ENCODE measurements at regions not wholly inside any gene's neighbourhood (a gene's known extent, or its start where the extent isn't known, plus 50 kb on each side); places are given as distances from the start of the nearest gene placed in this dataset.

DNA sequence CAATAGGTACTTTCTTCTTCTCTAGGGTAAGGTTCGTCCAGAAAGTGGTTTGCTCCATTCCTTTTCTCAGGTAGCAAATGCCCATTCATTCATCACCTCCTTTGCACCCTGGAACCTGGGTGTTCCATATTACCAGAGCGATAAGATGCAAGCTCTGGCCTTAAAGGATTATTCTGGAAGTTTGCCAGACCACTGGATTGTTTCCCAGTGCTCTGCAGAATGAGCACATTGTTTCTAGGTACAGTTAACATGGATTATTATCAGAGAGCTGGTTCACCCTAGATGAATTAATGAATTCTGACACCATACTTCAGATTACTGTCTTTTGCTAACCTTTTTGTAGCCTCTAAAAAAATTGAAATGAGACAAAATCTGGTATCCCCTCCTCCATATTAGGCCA lies 170.9 kb upstream of the BMP4 start:
- Histone ChIP-seq H3K36me3 (ENCODE audit: control insufficient read depth, insufficient read depth, low read length) (no peaks in the 10 kb centered on the region), H3K27me3 (ENCODE audit: control insufficient read depth, insufficient read depth, low read length) (no peaks in the 10 kb centered on the region), H3K9me3 (ENCODE audit: control insufficient read depth, insufficient read depth, low read length) (no peaks in the 10 kb centered on the region), H3K4me1 (ENCODE audit: control insufficient read depth, insufficient read depth, low read length) (no peaks in the 10 kb centered on the region), H3K9ac (ENCODE audit: low read depth, low read length) (no peak overlapping the region), H3K4me3 (ENCODE audit: low read depth, low read length) (no peak overlapping the region), H3K27ac (ENCODE audit: low read depth, low read length) (no peak overlapping the region)

DNA sequence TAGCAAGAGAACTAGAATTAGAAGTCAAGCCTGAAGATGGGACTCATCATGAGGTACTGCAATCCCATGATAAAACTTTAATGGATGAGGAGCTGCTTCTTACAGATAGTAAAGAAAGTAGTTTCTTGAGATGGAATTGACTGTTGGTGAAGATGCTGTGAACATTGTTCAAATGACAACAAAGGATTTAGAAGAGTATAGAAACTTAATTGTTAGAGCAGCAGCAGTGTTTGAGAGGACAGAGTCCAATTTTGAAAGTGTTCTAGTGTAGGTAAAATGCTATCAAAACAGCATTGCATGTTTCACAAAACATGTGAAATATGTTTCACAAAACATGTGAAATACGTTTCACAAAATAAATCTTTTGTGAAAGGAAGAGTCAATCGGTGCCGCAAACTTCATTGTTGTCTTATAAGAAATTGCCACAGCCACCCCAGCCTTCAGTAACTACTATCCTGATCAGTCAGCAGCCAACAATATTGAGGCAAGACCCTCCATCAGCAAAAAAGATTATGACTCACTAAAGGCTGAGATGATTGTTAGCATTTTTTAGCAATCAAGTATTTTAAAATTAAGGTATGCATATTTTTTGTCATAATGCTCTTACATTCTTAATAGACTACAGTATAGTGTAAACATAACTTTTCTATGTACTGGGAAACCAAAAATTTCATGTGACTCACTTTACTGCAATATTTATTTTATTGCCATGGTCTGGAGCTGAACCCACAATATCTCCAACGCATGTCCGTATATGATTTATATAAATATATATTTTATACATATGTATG lies 173.4 kb upstream of the BMP4 start:
- no peak overlapping the region for H3K4me3 ChIP-seq (ENCODE audit: low read depth, low read length)
- H3K9ac ChIP-seq (ENCODE audit: low read depth, low read length), result no peak overlapping the region
- H3K9me3 ChIP-seq (ENCODE audit: control insufficient read depth, insufficient read depth, low read length), result no peaks in the 10 kb centered on the region
- H3K4me1 ChIP-seq (ENCODE audit: control insufficient read depth, insufficient read depth, low read length), result no peaks in the 10 kb centered on the region
- H3K27ac ChIP-seq (ENCODE audit: low read depth, low read length), result no peak overlapping the region
- no peaks in the 10 kb centered on the region for H3K36me3 ChIP-seq (ENCODE audit: control insufficient read depth, insufficient read depth, low read length)
- H3K27me3 ChIP-seq (ENCODE audit: control insufficient read depth, insufficient read depth, low read length), result no peaks in the 10 kb centered on the region

DNA sequence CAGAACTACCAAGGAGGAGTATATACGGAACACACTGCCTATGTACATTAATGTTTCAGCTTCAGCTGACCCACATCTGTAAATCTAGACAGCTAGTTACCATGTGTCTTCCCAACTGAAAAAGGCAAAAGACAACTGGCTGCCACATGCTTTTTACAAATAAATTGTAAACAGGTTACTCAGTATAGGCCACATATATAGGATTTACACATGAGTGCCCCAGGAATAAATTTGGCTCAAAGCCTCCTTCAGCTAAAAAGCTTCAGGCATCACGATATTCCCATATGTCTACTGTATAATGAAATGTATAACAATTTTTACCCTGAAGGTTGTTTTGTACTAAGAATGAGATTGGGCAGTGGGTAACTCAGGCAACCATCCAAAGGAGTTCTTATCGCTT lies 175.9 kb upstream of the BMP4 start:
- Histone ChIP-seq H3K27me3 (ENCODE audit: control insufficient read depth, insufficient read depth, low read length) (no peaks in the 10 kb centered on the region), H3K9me3 (ENCODE audit: control insufficient read depth, insufficient read depth, low read length) (no peaks in the 10 kb centered on the region), H3K9ac (ENCODE audit: low read depth, low read length) (no peak overlapping the region), H3K27ac (ENCODE audit: low read depth, low read length) (no peak overlapping the region), H3K4me3 (ENCODE audit: low read depth, low read length) (no peak overlapping the region), H3K36me3 (ENCODE audit: control insufficient read depth, insufficient read depth, low read length) (no peaks in the 10 kb centered on the region), H3K4me1 (ENCODE audit: control insufficient read depth, insufficient read depth, low read length) (no peaks in the 10 kb centered on the region)

DNA sequence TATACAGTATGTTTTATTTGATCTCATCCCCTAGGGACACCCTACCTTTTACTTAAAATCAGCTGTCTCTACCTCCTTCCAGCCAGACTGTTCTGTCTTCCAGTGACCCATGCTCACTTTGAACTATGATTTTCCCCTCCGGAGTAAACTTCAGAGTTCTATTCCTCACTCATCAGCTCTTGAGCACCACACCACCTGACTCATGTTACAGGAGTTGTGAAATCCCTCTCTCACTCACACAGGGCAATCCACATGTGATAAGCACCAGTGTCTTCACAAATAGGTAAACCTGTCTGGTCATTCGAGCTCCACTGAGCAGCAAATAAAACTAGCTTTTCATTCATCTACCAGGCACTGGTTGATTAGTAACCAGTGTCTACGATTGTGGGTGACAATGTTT lies 177.3 kb upstream of the BMP4 start:
- no peaks in the 10 kb centered on the region for H3K4me1 ChIP-seq (ENCODE audit: control insufficient read depth, insufficient read depth, low read length)
- no peak overlapping the region for H3K27ac ChIP-seq (ENCODE audit: low read depth, low read length)
- no peak overlapping the region for H3K4me3 ChIP-seq (ENCODE audit: low read depth, low read length)
- no peaks in the 10 kb centered on the region for H3K36me3 ChIP-seq (ENCODE audit: control insufficient read depth, insufficient read depth, low read length)
- no peak overlapping the region for H3K9ac ChIP-seq (ENCODE audit: low read depth, low read length)
- H3K9me3 ChIP-seq (ENCODE audit: control insufficient read depth, insufficient read depth, low read length), result no peaks in the 10 kb centered on the region
- H3K27me3 ChIP-seq (ENCODE audit: control insufficient read depth, insufficient read depth, low read length), result no peaks in the 10 kb centered on the region

- Histone ChIP-seq H3K4me1 (ENCODE audit: control insufficient read depth, insufficient read depth, low read length) (no peaks in the 10 kb centered on the region), H3K4me3 (ENCODE audit: low read depth, low read length) (no peak overlapping the region), H3K9ac (ENCODE audit: low read depth, low read length) (no peak overlapping the region), H3K27ac (ENCODE audit: low read depth, low read length) (no peak overlapping the region), H3K27me3 (ENCODE audit: control insufficient read depth, insufficient read depth, low read length) (no peaks in the 10 kb centered on the region), H3K36me3 (ENCODE audit: control insufficient read depth, insufficient read depth, low read length) (no peaks in the 10 kb centered on the region), H3K9me3 (ENCODE audit: control insufficient read depth, insufficient read depth, low read length) (no peaks in the 10 kb centered on the region)
Measured at GRCh38 chr14:54135804-54136280, 179.2 kb upstream of the BMP4 start.

GRCh38 chr14:54136894-54137613 lies 180.4 kb upstream of the BMP4 start:
- Histone ChIP-seq H3K27me3 (ENCODE audit: control insufficient read depth, insufficient read depth, low read length) (no peaks in the 10 kb centered on the region), H3K9me3 (ENCODE audit: control insufficient read depth, insufficient read depth, low read length) (no peaks in the 10 kb centered on the region), H3K4me1 (ENCODE audit: control insufficient read depth, insufficient read depth, low read length) (no peaks in the 10 kb centered on the region), H3K27ac (ENCODE audit: low read depth, low read length) (no peak overlapping the region), H3K4me3 (ENCODE audit: low read depth, low read length) (no peak overlapping the region), H3K9ac (ENCODE audit: low read depth, low read length) (no peak overlapping the region), H3K36me3 (ENCODE audit: control insufficient read depth, insufficient read depth, low read length) (no peaks in the 10 kb centered on the region)

- Histone ChIP-seq H3K27ac (ENCODE audit: low read depth, low read length) (no peak overlapping the region), H3K4me3 (ENCODE audit: low read depth, low read length) (no peak overlapping the region), H3K4me1 (ENCODE audit: control insufficient read depth, insufficient read depth, low read length) (no peaks in the 10 kb centered on the region), H3K9me3 (ENCODE audit: control insufficient read depth, insufficient read depth, low read length) (no peaks in the 10 kb centered on the region), H3K9ac (ENCODE audit: low read depth, low read length) (no peak overlapping the region), H3K27me3 (ENCODE audit: control insufficient read depth, insufficient read depth, low read length) (no peaks in the 10 kb centered on the region), H3K36me3 (ENCODE audit: control insufficient read depth, insufficient read depth, low read length) (no peaks in the 10 kb centered on the region)
Measured at GRCh38 chr14:54137614-54137961, 181.0 kb upstream of the BMP4 start.

- H3K4me1 ChIP-seq (ENCODE audit: control insufficient read depth, insufficient read depth, low read length), result no peaks in the 10 kb centered on the region
- no peaks in the 10 kb centered on the region for H3K9me3 ChIP-seq (ENCODE audit: control insufficient read depth, insufficient read depth, low read length)
- H3K4me3 ChIP-seq (ENCODE audit: low read depth, low read length), result no peak overlapping the region
- no peak overlapping the region for H3K27ac ChIP-seq (ENCODE audit: low read depth, low read length)
- no peaks in the 10 kb centered on the region for H3K27me3 ChIP-seq (ENCODE audit: control insufficient read depth, insufficient read depth, low read length)
- no peaks in the 10 kb centered on the region for H3K36me3 ChIP-seq (ENCODE audit: control insufficient read depth, insufficient read depth, low read length)
- no peak overlapping the region for H3K9ac ChIP-seq (ENCODE audit: low read depth, low read length)
Measured at GRCh38 chr14:54138024-54138353, 181.4 kb upstream of the BMP4 start.

DNA sequence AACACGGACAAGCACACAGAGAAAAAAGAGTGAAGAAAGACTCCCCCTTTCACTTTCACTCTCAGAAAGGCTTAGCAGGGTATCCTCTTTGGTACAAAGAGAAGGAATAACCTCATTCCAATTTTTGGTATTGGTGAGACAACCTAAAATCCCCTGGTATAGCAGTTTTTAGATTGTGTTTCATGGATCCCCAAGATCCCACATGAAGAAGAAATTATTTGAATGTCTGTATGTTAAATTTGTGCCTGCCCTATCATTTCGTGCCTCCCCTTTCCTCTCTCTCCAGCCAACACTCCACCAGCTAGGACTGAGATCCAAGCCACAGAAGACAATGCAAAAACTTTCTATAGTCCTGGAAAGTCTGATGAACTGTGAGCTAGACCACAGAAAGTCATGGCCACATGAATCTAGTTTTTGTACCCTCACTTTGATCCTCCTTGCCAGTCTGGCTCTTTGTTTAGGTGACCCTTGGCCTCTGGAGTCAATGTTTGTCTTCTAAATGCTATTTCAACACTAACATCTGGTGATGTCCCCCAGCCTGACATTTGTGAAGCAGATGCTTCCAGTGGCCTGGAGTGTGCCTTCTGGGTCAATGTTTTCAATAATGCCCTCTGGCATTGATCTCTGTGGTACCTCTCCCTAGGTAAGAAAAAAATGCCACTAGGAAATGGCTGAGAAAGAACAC lies 181.9 kb upstream of the BMP4 start:
- no peak overlapping the region for H3K9ac ChIP-seq (ENCODE audit: low read depth, low read length)
- no peaks in the 10 kb centered on the region for H3K9me3 ChIP-seq (ENCODE audit: control insufficient read depth, insufficient read depth, low read length)
- no peaks in the 10 kb centered on the region for H3K4me1 ChIP-seq (ENCODE audit: control insufficient read depth, insufficient read depth, low read length)
- no peaks in the 10 kb centered on the region for H3K36me3 ChIP-seq (ENCODE audit: control insufficient read depth, insufficient read depth, low read length)
- no peak overlapping the region for H3K4me3 ChIP-seq (ENCODE audit: low read depth, low read length)
- H3K27me3 ChIP-seq (ENCODE audit: control insufficient read depth, insufficient read depth, low read length), result no peaks in the 10 kb centered on the region
- H3K27ac ChIP-seq (ENCODE audit: low read depth, low read length), result no peak overlapping the region

- Histone ChIP-seq H3K27ac (ENCODE audit: low read depth, low read length) (no peak overlapping the region), H3K36me3 (ENCODE audit: control insufficient read depth, insufficient read depth, low read length) (no peaks in the 10 kb centered on the region), H3K9me3 (ENCODE audit: control insufficient read depth, insufficient read depth, low read length) (no peaks in the 10 kb centered on the region), H3K4me1 (ENCODE audit: control insufficient read depth, insufficient read depth, low read length) (no peaks in the 10 kb centered on the region), H3K4me3 (ENCODE audit: low read depth, low read length) (no peak overlapping the region), H3K27me3 (ENCODE audit: control insufficient read depth, insufficient read depth, low read length) (no peaks in the 10 kb centered on the region), H3K9ac (ENCODE audit: low read depth, low read length) (no peak overlapping the region)
Measured at GRCh38 chr14:54140551-54140950, 183.9 kb upstream of the BMP4 start.

GRCh38 chr14:54146601-54147000 lies 190.0 kb upstream of the BMP4 start:
- Histone ChIP-seq H3K4me1 (ENCODE audit: control insufficient read depth, insufficient read depth, low read length) (no peaks in the 10 kb centered on the region), H3K9ac (ENCODE audit: low read depth, low read length) (no peak overlapping the region), H3K9me3 (ENCODE audit: control insufficient read depth, insufficient read depth, low read length) (no peaks in the 10 kb centered on the region), H3K36me3 (ENCODE audit: control insufficient read depth, insufficient read depth, low read length) (no peaks in the 10 kb centered on the region), H3K27me3 (ENCODE audit: control insufficient read depth, insufficient read depth, low read length) (no peaks in the 10 kb centered on the region), H3K27ac (ENCODE audit: low read depth, low read length) (no peak overlapping the region), H3K4me3 (ENCODE audit: low read depth, low read length) (no peak overlapping the region)

Measured in HUES48 (cell line).